ES-I3 (cell line): ENCODE measurements at regions not wholly inside any gene's neighbourhood (a gene's known extent, or its start where the extent isn't known, plus 50 kb on each side); places are given as distances from the start of the nearest gene placed in this dataset.
"Not testable (repeated sequence)": the region's sequence is repeated elsewhere in the genome, so short reads cannot be mapped to it uniquely, and the experiment has no call there.

ENCODE experiments used
- H3K36me3 ChIP-seq: 2 replicates; pipeline ENCODE4 v1.6.1; 2013; ENCODE audit warnings: mild to moderate bottlenecking, low read length, control low read depth, moderate library complexity; ENCODE audit not compliant: insufficient read depth
- H3K4me1 ChIP-seq: 2 replicates; pipeline ENCODE4 v1.6.1; 2013; ENCODE audit warnings: mild to moderate bottlenecking, control low read depth, low read length; ENCODE audit not compliant: insufficient read depth
- H3K9ac ChIP-seq: 2 replicates; pipeline ENCODE4 v1.6.1; 2013; ENCODE audit warnings: low read depth, mild to moderate bottlenecking, low read length, moderate library complexity
- H3K9me3 ChIP-seq: 2 replicates; pipeline ENCODE4 v1.6.1; 2013; ENCODE audit warnings: mild to moderate bottlenecking, low read length, moderate library complexity; ENCODE audit not compliant: control insufficient read depth, insufficient read depth

DNA sequence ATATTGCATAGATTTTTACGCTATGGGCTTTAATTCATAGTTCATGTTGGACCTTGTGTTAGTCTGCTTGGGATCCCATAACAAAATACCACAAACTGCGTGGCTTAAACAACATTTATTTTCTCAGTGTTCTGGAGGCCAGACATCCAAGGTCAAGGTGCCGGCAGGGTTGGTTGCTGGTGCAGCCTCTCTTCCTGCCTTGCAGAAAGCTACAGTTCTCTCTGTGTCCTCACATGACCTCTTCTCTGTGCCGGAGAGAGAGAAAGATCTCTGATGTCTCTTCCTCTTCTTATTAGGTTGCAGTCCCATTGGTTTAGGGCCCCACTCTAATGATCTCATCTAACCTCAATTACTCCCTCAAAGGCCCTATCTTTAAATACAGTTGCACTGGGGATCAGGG, 170.5 kb downstream of the IPO8 start:
- H3K9me3 ChIP-seq: no peaks in the 10 kb centered on the region
- no peak overlapping the region for H3K9ac ChIP-seq
- H3K4me1 ChIP-seq: no peaks in the 10 kb centered on the region
- no peaks in the 10 kb centered on the region for H3K36me3 ChIP-seq

DNA sequence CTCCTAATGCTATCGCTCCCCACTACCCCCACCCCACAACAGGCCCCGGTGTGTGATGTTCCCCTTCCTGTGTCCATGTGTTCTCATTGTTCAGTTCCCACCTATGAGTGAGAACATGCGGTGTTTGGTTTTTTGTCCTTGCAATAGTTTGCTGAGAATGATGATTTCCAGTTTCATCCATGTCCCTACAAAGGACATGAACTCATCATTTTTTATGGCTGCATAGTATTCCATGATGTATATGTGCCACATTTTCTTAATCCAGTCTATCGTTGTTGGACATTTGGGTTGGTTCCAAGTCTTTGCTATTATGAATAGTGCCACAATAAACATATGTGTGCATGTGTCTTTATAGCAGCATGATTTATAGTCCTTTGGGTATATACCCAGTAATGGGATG, 175.4 kb downstream of the IPO8 start:
- H3K4me1 ChIP-seq, H3K36me3 ChIP-seq, H3K9ac ChIP-seq, H3K9me3 ChIP-seq: not testable (repeated sequence)

DNA sequence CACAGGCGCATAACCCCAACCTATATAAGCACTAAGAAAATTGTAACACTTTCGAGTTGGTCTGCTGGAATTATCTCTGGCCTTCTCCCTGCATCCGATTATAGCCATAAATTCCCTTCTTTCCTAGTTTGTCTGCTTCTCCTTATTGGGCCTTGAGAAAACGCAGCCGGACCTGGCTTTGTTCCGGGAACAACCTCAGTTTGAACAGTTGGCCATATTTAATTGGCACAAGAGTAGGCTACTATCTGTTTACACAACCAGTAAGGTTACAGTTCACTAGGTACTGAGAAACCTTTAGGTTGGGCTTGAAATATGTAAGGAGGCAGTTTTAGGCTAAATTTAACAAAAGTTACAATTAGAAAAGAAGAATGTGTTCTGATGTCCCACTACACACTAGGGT, 176.1 kb downstream of the IPO8 start:
- Histone ChIP-seq H3K36me3 (no peaks in the 10 kb centered on the region), H3K9me3 (no peaks in the 10 kb centered on the region), H3K9ac (no peak overlapping the region), H3K4me1 (peaks cover 2% of the 10 kb centered on the region; the same call in 1 of the 2 replicates)

DNA sequence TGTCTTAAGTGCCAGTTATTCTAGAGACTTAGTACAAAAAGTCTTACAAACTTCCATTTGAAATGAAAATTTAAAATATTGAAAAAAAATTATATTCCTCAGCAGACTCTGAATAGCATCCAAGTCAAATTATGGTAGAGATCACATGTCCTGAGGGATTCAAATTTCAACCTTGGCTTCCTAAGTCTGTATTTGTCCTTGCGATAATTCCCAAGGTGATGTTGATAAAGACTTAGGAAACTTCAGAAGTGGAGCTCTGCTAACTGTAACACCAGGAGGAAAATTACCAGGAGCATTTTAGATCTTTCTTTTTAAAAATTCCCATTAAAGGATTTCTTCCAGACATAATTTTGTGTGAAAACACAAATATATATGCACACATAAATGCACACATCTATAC, 178.3 kb downstream of the IPO8 start:
- H3K36me3 ChIP-seq: no peaks in the 10 kb centered on the region
- peaks cover 5% of the 10 kb centered on the region; the same call in 1 of the 2 replicates for H3K4me1 ChIP-seq
- no peaks in the 10 kb centered on the region for H3K9me3 ChIP-seq
- H3K9ac ChIP-seq: no peak overlapping the region

DNA sequence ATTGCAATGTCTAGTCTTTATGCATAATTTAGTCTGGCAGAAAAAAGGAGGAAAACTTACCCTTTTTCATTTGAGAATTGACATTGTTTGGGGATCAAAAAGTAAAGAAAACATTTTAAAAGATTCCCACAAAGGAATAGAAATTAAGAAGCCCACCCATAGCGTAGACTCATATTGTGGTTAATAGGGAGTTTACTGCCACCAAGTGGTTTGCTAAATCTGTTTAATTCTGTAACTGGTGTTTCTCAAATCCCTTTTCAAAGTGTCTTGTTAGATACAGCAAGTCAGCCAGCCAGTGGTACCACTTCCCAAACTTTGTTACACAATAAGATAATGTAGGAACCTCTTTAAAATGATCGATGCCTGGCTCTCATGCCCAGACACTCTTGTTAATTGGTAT, 180.3 kb downstream of the IPO8 start:
- H3K9me3 ChIP-seq: no peaks in the 10 kb centered on the region
- H3K9ac ChIP-seq: no peak overlapping the region
- no peaks in the 10 kb centered on the region for H3K36me3 ChIP-seq
- peaks cover 5% of the 10 kb centered on the region; the same call in 1 of the 2 replicates for H3K4me1 ChIP-seq

DNA sequence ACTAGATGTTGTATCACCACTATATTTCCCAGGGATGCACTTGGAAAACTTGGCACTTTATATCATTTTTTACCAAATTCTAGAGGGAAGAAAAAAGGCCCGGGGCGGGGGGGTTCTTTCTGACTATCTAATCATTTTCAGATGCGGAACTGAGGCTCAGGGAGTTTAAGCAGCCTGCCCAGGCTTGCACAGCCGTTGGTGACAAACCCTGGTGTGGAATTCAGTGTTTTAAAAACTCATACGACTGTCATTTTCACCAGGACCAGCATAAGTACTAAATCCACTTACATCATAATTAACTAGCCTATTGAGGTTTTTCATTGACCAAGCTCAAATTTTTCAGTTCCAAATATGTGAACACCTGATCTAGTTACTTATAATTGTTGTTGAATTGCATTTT, 181.0 kb downstream of the IPO8 start:
- Histone ChIP-seq H3K9me3 (no peaks in the 10 kb centered on the region), H3K4me1 (peaks cover 5% of the 10 kb centered on the region; the same call in 1 of the 2 replicates), H3K9ac (no peak overlapping the region), H3K36me3 (no peaks in the 10 kb centered on the region)

DNA sequence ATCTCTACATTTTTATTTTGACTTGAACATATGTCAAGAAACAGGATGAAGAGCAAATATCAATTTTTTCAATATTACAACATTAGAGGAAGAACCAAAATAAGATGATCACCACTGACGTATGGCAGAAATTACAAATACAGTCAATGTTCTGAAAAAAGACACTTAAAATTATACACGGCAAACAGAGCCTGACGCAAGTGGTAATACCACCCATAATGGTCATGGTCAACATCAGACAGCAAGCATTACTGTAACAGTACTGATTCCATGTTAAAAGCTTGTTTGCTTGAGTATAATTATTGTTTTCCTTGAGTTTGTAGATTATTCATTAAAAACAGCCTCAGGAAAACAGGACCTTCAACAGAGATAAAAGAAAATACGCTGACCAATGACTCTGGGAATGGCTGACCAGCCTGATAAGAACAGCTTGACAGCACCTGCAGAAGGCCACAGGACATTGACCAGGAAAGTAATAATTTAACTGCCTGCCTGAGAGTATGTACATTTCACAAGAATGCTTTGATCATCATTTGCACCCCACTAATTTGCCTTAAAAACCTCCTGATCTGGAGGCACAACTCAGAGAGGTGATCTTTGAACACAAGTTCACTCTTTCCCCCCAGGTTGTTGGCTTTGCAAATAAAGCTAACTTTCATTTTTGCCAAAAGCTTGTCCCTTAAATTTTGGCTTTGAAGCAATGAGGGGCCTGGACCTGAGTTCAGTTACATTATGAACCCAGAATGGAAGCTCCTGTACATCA, 187.3 kb downstream of the IPO8 start:
- Histone ChIP-seq H3K36me3 (no peaks in the 10 kb centered on the region), H3K9ac (no peak overlapping the region), H3K9me3 (no peaks in the 10 kb centered on the region), H3K4me1 (no peaks in the 10 kb centered on the region)

DNA sequence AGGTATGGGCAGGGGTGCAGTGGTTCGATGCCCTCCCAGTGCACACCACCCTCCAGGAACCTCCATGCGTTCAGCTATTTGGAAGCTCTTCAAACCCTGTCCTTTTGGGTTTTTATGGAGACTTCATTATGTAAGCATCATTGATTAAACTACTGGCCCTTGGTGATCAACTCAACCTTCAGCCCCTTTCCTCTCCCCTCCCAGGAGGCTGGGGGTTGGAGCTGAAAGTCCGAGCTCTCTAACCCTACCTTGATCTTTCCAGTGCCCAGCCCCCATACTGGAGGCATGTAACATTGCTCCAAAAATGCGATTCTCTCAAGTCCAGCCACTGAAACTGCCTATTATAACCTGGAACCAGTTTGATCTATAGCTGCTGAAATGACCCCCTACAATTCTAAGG, 188.1 kb downstream of the IPO8 start:
- Histone ChIP-seq H3K9me3 (no peaks in the 10 kb centered on the region), H3K4me1 (no peaks in the 10 kb centered on the region), H3K36me3 (no peaks in the 10 kb centered on the region), H3K9ac (no peak overlapping the region)

DNA sequence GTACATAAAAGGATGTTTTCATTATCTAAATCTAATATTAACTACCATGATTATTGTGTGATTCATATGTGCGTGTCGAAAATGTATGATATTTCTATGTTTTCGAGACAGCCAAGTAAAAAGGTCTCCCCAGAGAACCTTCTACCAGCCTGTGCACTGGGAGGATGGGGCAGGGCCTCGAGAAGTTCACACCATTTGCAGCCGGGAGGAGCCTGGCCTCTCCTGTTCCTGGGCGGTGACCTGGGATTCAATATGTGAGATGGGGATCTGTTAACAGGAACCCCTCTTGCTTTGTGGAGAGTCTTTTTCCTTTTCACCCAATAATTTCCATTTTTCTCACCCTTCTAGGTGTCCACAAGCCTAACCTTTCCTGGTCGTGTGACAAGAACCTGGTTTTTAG, 189.3 kb downstream of the IPO8 start:
- Histone ChIP-seq H3K9ac (no peak overlapping the region; the same call in 1 of the 2 replicates), H3K9me3 (no peaks in the 10 kb centered on the region), H3K4me1 (no peaks in the 10 kb centered on the region), H3K36me3 (no peaks in the 10 kb centered on the region)

DNA sequence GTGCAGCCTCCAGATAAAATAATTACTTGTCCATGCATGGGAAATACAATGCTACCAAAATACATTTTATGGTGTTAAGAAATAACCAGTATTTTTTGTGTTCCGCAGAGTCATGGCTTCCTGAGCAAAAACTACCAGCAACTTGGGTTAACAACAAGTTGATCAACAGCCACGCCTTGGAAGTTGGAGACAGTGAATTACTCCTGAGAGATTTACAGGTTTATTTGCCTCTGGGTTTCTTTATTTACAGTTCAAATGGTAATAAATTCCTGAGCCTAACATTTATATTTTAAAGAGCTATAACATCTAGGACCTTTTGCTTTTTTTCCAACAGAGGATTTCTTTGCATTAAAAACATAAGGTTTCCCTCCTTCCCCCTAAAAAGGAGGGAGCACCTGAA, 194.0 kb downstream of the IPO8 start:
- H3K9me3 ChIP-seq: no peaks in the 10 kb centered on the region
- no peaks in the 10 kb centered on the region for H3K36me3 ChIP-seq

DNA sequence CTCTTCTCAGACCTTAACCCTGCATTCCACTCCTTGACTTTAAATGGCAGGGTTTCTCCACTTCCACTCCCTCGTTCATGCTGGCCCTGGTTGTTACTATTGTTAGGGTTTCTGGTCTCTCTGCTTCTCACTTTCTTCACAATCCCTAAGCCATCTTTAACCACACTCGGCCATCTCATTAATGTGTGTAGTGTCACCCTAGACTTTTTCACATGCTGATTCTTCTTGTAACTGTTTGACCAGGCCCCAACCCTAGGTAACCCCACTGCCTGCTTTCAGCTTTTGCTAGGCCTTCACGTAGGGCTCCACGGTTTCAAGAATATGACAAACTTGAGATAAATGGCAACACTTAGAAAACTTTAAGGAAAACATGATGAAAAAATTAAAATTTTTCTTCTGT, 195.1 kb downstream of the IPO8 start:
- no peaks in the 10 kb centered on the region for H3K36me3 ChIP-seq
- no peaks in the 10 kb centered on the region for H3K9me3 ChIP-seq
- H3K4me1 ChIP-seq: no peaks in the 10 kb centered on the region
- H3K9ac ChIP-seq: no peak overlapping the region

More for the DNA sequence above, 194.0 kb downstream of the IPO8 start:
- Histone ChIP-seq H3K9ac (no peak overlapping the region), H3K4me1 (no peaks in the 10 kb centered on the region)

DNA sequence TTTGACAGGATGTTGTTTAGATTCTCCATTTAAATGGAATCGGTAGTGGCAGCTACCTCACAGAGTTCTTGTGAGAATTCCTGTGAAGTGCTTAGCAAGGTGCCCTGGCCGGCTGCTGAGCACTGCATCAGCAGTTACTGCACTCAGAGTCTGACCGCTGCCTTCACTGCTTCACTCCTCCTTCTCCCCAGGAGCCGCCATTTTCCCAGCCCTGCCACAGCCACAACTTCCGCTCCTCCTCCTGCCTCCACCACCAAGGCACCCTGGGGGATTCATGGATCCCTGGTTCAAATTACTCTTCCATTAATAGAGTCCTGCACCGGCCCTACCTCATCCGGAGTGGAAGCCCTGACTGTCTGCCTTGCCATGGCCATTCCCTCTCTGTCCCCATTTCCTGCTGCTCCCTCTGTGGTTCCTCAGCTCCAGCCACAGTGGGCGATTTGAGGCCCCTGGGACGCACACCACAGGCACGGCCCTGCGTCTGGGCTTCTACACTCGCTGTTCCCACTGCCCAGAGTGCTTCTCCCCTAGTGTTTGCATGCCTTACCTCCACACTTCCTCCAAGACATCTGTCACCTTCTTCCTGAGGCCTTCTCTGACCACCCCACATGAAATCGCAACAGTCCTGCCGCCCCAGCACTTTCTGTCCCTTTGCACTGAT, 210.3 kb downstream of the IPO8 start:
- no peaks in the 10 kb centered on the region for H3K4me1 ChIP-seq
- no peaks in the 10 kb centered on the region; the same call in 1 of the 2 replicates for H3K9me3 ChIP-seq
- no peaks in the 10 kb centered on the region for H3K36me3 ChIP-seq
- no peak overlapping the region for H3K9ac ChIP-seq

DNA sequence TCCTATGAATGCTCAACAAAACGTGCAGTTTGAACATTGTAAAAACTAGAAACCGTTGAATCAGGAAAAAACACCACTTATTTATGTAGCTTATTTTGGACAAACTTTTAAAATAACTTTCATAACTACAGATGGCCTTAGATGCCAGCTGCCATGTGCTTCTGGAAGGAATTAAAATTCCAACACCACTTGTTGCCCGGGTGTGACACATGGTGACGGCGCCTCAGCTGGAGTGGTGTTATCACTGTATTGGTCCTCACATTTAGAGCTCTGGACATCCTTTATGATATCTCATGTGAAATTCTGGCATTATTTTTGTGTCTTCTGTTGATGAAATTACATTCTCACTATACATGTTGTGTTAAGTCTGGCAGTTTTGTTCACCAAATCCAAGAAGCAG, 211.0 kb downstream of the IPO8 start:
- no peak overlapping the region for H3K9ac ChIP-seq

DNA sequence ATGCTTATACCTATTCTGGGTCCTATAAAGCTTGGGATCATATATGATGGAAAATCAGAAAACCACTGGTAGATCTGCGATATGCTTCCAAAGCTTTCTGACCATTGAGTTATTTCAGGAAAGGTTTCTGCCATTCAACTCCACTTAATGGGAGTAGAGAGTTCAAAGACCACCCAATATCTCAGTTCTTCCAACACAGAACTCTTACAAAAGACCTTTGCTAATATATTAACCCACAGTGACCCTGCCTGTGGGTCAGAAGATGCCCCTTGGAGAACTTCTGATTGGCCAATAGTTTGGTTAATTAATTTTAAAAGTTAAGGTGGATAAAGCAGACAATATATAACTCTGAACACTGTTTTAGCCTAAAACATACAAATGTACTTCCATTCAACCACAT, 213.0 kb downstream of the IPO8 start:
- no peaks in the 10 kb centered on the region for H3K4me1 ChIP-seq
- no peak overlapping the region for H3K9ac ChIP-seq
- no peaks in the 10 kb centered on the region for H3K36me3 ChIP-seq
- H3K9me3 ChIP-seq: peaks cover 3% of the 10 kb centered on the region; the same call in 1 of the 2 replicates

More for the DNA sequence above, 211.0 kb downstream of the IPO8 start:
- Histone ChIP-seq H3K36me3 (no peaks in the 10 kb centered on the region), H3K9me3 (peaks cover 3% of the 10 kb centered on the region; the same call in 1 of the 2 replicates), H3K4me1 (no peaks in the 10 kb centered on the region)

DNA sequence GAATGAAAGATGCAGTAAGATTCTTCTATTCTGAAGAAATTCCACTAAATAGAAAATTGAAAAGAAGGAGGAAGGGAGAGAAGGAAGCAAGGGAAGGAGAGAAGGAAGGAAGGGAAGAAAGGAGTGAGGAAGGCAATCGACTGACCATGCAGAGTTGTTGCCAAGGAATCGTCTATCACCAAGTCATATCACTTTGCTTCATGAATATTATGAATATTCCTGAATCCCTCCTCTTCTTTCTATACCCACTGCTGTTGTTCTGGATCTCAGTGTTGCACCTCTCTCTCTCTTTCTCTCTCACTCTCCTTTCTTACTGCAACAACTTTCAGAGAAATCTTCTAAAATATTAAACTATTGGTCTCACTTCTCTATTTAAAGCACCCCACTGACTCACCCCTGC, 222.4 kb downstream of the IPO8 start:
- no peak overlapping the region for H3K9ac ChIP-seq
- no peaks in the 10 kb centered on the region for H3K4me1 ChIP-seq
- no peaks in the 10 kb centered on the region for H3K9me3 ChIP-seq
- H3K36me3 ChIP-seq: no peaks in the 10 kb centered on the region
